ENCODE measurements at regions not wholly inside any gene's neighbourhood (a gene's known extent, or its start where the extent isn't known, plus 50 kb on each side); places are given as distances from the start of the nearest gene placed in this dataset.

DNA sequence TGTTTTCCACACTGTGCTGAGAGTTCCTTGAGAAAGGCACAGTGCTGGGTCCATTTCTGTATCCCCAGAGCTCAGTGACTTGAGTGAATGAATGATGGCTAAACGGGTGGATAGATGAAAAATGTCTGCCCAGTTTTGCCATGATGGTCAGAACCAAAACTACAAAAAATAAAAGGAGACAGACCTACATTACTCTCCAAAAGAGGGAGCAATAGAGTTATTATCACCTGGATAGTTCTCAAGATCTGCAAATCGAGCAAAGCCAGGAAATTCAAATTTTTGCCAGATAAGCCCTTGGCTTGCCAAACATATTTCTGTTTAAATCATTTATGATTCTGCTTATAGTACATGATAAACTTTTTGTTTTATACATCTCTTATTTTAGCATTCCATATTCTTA lies 214.2 kb upstream of the ZNF462 start:
- Histone ChIP-seq H3K4me1 (replicated peaks) (no peaks in the 10 kb centered on the region), H3K9me3 (no peaks in the 10 kb centered on the region), H3K27ac (no peak overlapping the region), H3K36me3 (no peaks in the 10 kb centered on the region), H3K27me3 (replicated peaks; ENCODE audit: insufficient read depth) (no peaks in the 10 kb centered on the region), H3K4me3 (no peak overlapping the region)
- TF ChIP-seq POLR2AphosphoS5 (IDR thresholded peaks at IDR 0.05) = no peak
- TF ChIP-seq, protein P1, sequence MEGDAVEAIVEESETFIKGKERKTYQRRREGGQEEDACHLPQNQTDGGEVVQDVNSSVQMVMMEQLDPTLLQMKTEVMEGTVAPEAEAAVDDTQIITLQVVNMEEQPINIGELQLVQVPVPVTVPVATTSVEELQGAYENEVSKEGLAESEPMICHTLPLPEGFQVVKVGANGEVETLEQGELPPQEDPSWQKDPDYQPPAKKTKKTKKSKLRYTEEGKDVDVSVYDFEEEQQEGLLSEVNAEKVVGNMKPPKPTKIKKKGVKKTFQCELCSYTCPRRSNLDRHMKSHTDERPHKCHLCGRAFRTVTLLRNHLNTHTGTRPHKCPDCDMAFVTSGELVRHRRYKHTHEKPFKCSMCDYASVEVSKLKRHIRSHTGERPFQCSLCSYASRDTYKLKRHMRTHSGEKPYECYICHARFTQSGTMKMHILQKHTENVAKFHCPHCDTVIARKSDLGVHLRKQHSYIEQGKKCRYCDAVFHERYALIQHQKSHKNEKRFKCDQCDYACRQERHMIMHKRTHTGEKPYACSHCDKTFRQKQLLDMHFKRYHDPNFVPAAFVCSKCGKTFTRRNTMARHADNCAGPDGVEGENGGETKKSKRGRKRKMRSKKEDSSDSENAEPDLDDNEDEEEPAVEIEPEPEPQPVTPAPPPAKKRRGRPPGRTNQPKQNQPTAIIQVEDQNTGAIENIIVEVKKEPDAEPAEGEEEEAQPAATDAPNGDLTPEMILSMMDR (IDR thresholded peaks at IDR 0.05) = peak in 3 of 4 experiments; percentile 13 to 43 (median 18)
- 32% methylated on average over 2 of the region's 2 CpGs for WGBS
- intact Hi-C loops (cut with DNase I) = loop anchor here (10.0 kb wide), 1 partner anchor 56 kb away; no protein-coding TSS in a partner anchor
- no peak for DNase-seq (ENCODE audit: low spot score)

DNA sequence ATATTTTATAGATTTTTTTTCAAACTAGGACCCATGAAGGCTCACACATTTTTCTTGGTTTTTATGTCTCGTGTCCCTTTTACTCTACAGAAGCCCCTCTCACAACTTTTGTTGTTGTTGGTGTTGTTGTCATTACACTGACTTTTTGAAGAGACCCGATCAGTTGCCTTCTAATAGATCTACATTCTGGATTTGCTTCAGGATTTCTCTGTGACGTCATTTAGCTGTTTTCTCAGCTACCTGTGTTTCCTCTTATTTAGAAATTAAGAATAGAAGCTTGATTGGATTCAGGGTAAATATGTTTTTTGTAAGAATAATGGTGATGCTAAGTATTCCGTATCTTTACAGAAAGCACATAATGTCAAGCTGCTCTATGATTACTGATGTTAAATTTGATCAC lies 213.3 kb upstream of the ZNF462 start:
- WGBS = 89% methylated on average over 4 of the region's 4 CpGs
- intact Hi-C loops (cut with DNase I) = loop anchor here (10.0 kb wide), 1 partner anchor 55 kb away; no protein-coding TSS in a partner anchor

DNA sequence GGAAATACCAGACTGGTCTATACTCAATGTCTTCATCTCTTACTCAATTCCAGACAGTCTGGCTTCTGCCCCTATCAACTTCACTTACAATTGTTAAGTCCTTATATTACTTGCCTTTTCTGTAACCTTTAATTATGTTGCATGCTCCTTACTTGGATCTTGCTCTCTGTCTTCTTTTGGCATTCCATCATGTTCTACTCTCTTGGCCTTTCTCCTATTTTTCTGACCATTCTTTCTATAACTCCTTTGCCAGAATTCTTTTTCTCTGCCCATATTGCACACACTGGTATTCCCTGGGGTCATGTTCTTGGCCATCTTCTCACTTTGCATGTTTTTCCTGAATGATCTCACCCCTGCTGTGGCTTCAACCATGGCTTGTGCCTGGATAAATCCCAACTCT lies 209.8 kb upstream of the ZNF462 start:
- no peak for TF ChIP-seq POLR2A (IDR thresholded peaks at IDR 0.05)
- intact Hi-C loops (cut with DNase I) = no loop called here
- no peaks in the 10 kb centered on the region for H3K9me3 ChIP-seq
- H3K27me3 ChIP-seq (replicated peaks; ENCODE audit: insufficient read depth) = no peaks in the 10 kb centered on the region
- H3K36me3 ChIP-seq = no peaks in the 10 kb centered on the region
- no peak overlapping the region for H3K27ac ChIP-seq
- H3K4me3 ChIP-seq = no peak overlapping the region
- H3K4me1 ChIP-seq (replicated peaks) = no peaks in the 10 kb centered on the region
- no peak for DNase-seq (ENCODE audit: low spot score)

More for the DNA sequence above, 213.3 kb upstream of the ZNF462 start:
- Histone ChIP-seq H3K27ac (no peak overlapping the region), H3K9me3 (no peaks in the 10 kb centered on the region), H3K27me3 (replicated peaks; ENCODE audit: insufficient read depth) (no peaks in the 10 kb centered on the region), H3K36me3 (no peaks in the 10 kb centered on the region), H3K4me1 (replicated peaks) (no peaks in the 10 kb centered on the region), H3K4me3 (no peak overlapping the region)
- no peak for TF ChIP-seq POLR2AphosphoS5 (IDR thresholded peaks at IDR 0.05)
- TF ChIP-seq, protein P1 (IDR thresholded peaks at IDR 0.05) = no peak
- TF ChIP-seq POLR2A (IDR thresholded peaks at IDR 0.05) = no peak
- no peak for DNase-seq (ENCODE audit: low spot score)

DNA sequence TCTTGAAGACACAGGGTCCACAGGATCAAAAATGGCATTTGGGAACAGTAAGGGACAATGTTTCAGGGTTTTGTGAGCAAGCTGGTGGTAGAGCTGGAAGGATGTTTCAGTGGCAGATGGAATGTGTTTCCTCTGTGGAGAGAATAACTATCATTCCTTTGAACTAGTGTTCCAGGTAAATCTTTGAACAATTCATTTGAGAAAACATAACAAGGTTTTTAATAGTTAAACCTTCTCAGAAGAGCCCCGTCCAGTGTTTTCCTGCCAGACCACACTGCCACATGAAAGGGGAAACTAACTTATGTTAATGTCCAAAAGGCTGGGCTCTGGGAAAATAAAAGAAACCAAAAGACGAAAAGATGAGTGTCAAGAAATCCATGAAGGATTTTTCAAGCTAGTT lies 207.0 kb upstream of the ZNF462 start:
- DNase-seq (ENCODE audit: low spot score) = no peak
- H3K27ac ChIP-seq = no peak overlapping the region
- H3K4me1 ChIP-seq (replicated peaks) = no peaks in the 10 kb centered on the region
- no peaks in the 10 kb centered on the region for H3K27me3 ChIP-seq (replicated peaks; ENCODE audit: insufficient read depth)
- no peaks in the 10 kb centered on the region for H3K36me3 ChIP-seq
- WGBS = 26% methylated on average over 2 of the region's 2 CpGs
- no peak overlapping the region for H3K4me3 ChIP-seq
- no peaks in the 10 kb centered on the region for H3K9me3 ChIP-seq
- intact Hi-C loops (cut with DNase I) = no loop called here
- no peak for TF ChIP-seq POLR2AphosphoS5 (IDR thresholded peaks at IDR 0.05)
- TF ChIP-seq, protein P1 (IDR thresholded peaks at IDR 0.05) = no peak
- TF ChIP-seq POLR2A (IDR thresholded peaks at IDR 0.05) = no peak

DNA sequence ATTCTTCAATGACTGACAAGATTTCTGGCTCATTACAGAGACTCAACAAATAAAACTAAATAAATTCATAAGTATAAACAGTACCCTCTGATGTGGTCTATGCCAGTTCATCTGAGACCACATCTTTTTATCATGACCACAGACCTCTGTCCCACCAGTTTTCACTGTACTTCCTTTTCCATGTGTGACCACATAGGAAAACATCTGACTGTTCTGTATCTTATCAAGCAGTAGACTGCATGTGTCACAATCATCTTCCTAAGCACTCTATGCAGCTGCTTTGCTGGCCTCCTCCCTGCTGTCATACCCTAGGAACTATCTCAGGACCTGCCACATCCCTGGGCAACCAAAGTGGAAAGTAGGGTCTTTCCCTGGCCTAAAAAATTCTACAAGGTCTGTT lies 205.0 kb upstream of the ZNF462 start:
- Histone ChIP-seq H3K4me3 (no peak overlapping the region), H3K9me3 (no peaks in the 10 kb centered on the region), H3K4me1 (replicated peaks) (no peaks in the 10 kb centered on the region), H3K27ac (no peak overlapping the region), H3K27me3 (replicated peaks; ENCODE audit: insufficient read depth) (no peaks in the 10 kb centered on the region), H3K36me3 (no peaks in the 10 kb centered on the region)
- DNase-seq (ENCODE audit: low spot score) = no peak
- intact Hi-C loops (cut with DNase I) = no loop called here
- TF ChIP-seq, protein P1 (IDR thresholded peaks at IDR 0.05) = no peak
- TF ChIP-seq POLR2AphosphoS5 (IDR thresholded peaks at IDR 0.05) (no peak), POLR2A (IDR thresholded peaks at IDR 0.05) (no peak)
